ENCODE measurements at regions not wholly inside any gene's neighbourhood (a gene's known extent, or its start where the extent isn't known, plus 50 kb on each side); places are given as distances from the start of the nearest gene placed in this dataset.

DNA sequence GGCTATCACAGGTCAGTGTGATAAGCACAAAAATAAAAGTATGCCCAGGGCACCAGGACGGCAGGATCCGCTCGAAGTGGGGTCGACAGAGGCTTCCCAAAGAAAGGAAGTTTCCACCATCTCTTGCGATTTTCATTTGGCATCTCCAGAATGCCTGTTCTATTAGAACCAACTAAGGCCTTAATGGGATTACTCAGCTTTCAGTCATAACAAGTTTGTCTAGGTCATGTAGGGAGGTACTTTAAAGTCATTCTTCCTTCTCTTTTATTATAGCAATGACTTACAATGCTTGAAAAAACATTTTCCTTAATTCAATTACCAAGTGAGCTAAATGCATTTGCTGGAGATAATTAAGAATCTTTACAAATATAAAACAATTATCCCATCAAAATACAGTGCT is 83.6 kb upstream of the DIO3 start:
- Histone ChIP-seq H3K9me3 (no peaks in the 10 kb centered on the region), H3K27ac (ENCODE audit: low read length) (no peak overlapping the region), H3K27me3 (replicated peaks in 1 of 2; ENCODE audit: control insufficient read depth in 2 of 2, extremely low read depth in 1 of 2, insufficient read depth in 2 of 2, low read length in 1 of 2) (peaks cover 0 to 63% of the 10 kb centered on the region in 2 experiments), H3K36me3 (ENCODE audit: control insufficient read depth in 2 of 2, extremely low read depth in 1 of 2, insufficient read depth in 1 of 2, low read length in 1 of 2) (no peaks in the 10 kb centered on the region), H3K4me3 (ENCODE audit: control insufficient read depth in 1 of 2, extremely low read depth in 1 of 2, low read length in 1 of 2) (no peak overlapping the region), H3K4me1 (ENCODE audit: control insufficient read depth in 1 of 2, extremely low read depth in 1 of 2, insufficient read depth in 2 of 2, low read length in 2 of 2) (no peaks in the 10 kb centered on the region)
- 83% methylated on average over 5 of the region's 5 CpGs for WGBS (ENCODE audit: insufficient coverage)
- H3K9me3 Mint-ChIP-seq: peaks cover 0 to 5% (median 3%) of the 10 kb centered on the region in 3 donors
- DNase-seq (no peak), ATAC-seq (replicated peaks in 1 of 4) (no peak)
- no peak overlapping the region for H3K4me3 Mint-ChIP-seq
- peaks cover 14 to 40% of the 10 kb centered on the region in 2 donors for H3K27me3 Mint-ChIP-seq
- ChIA-PET CTCF (no interaction called here), POLR2A (no interaction called here)
- no peaks in the 10 kb centered on the region for H3K4me1 Mint-ChIP-seq
- no peaks in the 10 kb centered on the region for H3K36me3 Mint-ChIP-seq
- H3K27ac Mint-ChIP-seq: no peak overlapping the region

DNA sequence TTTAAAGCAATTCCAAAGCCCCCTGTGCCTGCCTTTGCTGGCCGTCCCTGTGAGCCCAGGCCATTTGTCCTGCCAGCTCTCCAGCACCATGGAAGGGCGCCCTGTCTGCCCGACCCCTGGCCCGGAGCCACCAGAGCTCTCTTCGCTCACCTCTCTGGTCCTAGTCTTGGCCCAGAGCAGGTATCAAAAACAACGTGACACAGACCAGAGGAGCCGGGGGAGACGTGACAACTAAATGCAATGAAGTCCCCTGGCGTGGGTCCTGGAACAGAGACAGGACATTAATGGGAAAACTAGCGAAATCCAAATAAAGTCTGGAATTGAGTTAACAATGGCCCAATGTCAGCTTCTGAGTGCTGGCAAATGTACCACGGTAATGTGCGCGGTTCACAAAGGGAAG is 83.2 kb upstream of the DIO3 start:
- ATAC-seq (replicated peaks in 1 of 4) (no peak), DNase-seq (peak in 1 of 35 experiments; percentile 17)
- ChIA-PET CTCF (no interaction called here), POLR2A (no interaction called here)
- 91% methylated on average over 11 of the region's 13 CpGs for WGBS (ENCODE audit: insufficient coverage)
- H3K27me3 ChIP-seq (replicated peaks in 1 of 2; ENCODE audit: control insufficient read depth in 2 of 2, extremely low read depth in 1 of 2, insufficient read depth in 2 of 2, low read length in 1 of 2): peaks cover 0 to 63% of the 10 kb centered on the region in 2 experiments
- H3K4me1 ChIP-seq (ENCODE audit: control insufficient read depth in 1 of 2, extremely low read depth in 1 of 2, insufficient read depth in 2 of 2, low read length in 2 of 2): no peaks in the 10 kb centered on the region
- H3K36me3 ChIP-seq (ENCODE audit: control insufficient read depth in 2 of 2, extremely low read depth in 1 of 2, insufficient read depth in 1 of 2, low read length in 1 of 2): no peaks in the 10 kb centered on the region
- no peaks in the 10 kb centered on the region for H3K9me3 ChIP-seq
- H3K4me3 ChIP-seq (ENCODE audit: control insufficient read depth in 1 of 2, extremely low read depth in 1 of 2, low read length in 1 of 2): no peak overlapping the region
- Mint-ChIP-seq H3K4me3 (no peak overlapping the region), H3K4me1 (no peaks in the 10 kb centered on the region), H3K9me3 (peaks cover under 1 to 9% (median 5%) of the 10 kb centered on the region in 3 donors), H3K27me3 (peaks cover 17 to 42% of the 10 kb centered on the region in 2 donors), H3K36me3 (no peaks in the 10 kb centered on the region), H3K27ac (no peak overlapping the region)
- H3K27ac ChIP-seq (ENCODE audit: low read length): no peak overlapping the region

DNA sequence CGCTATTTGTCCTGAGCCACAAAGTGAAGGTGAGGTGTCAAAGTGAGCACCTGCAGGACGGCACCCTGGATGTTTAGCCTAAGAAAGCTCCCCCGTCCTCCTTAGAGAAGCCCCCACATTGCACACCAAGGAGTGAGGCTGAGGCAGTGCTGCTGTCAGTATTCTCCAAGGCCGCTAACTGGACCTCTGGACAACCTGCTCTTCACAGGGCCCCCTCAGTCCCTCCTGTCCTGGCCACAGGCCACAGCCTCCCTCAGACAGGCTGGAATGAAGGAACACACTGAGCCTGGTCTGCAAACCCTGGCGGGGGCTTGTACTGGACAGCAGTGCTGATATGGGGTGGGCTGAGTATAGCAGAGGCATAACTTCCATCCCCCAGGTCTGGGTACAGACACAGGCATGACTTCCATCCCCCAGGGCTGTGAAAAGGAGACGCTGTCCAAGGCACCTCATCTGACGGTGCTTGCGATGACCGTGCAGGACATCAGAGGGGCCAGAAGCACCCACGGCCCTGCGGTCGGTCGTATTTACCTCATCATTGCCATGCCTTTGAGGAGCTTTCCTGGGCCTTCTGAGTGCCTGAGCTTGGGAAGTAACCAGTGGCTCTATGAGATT is 82.4 kb upstream of the DIO3 start:
- ChIA-PET POLR2A (no interaction called here), CTCF (no interaction called here)
- H3K9me3 Mint-ChIP-seq: peaks cover 7 to 18% (median 12%) of the 10 kb centered on the region in 3 donors
- Histone ChIP-seq H3K27me3 (replicated peaks in 1 of 2; ENCODE audit: control insufficient read depth in 2 of 2, extremely low read depth in 1 of 2, insufficient read depth in 2 of 2, low read length in 1 of 2) (peaks cover 0 to 57% of the 10 kb centered on the region in 2 experiments), H3K36me3 (ENCODE audit: control insufficient read depth in 2 of 2, extremely low read depth in 1 of 2, insufficient read depth in 1 of 2, low read length in 1 of 2) (no peaks in the 10 kb centered on the region), H3K4me3 (ENCODE audit: control insufficient read depth in 1 of 2, extremely low read depth in 1 of 2, low read length in 1 of 2) (no peak overlapping the region), H3K9me3 (peaks cover 3% of the 10 kb centered on the region), H3K4me1 (ENCODE audit: control insufficient read depth in 1 of 2, extremely low read depth in 1 of 2, insufficient read depth in 2 of 2, low read length in 2 of 2) (no peaks in the 10 kb centered on the region), H3K27ac (ENCODE audit: low read length) (no peak overlapping the region)
- H3K4me1 Mint-ChIP-seq: no peaks in the 10 kb centered on the region
- H3K36me3 Mint-ChIP-seq: no peaks in the 10 kb centered on the region
- ATAC-seq (replicated peaks in 1 of 4) (no peak), DNase-seq (peak in 1 of 35 experiments; percentile 18)
- H3K27me3 Mint-ChIP-seq: peaks cover 25 to 38% of the 10 kb centered on the region in 2 donors
- no peak overlapping the region for H3K4me3 Mint-ChIP-seq
- H3K27ac Mint-ChIP-seq: no peak overlapping the region
- WGBS (ENCODE audit: insufficient coverage): 83% methylated on average over 11 of the region's 13 CpGs

DNA sequence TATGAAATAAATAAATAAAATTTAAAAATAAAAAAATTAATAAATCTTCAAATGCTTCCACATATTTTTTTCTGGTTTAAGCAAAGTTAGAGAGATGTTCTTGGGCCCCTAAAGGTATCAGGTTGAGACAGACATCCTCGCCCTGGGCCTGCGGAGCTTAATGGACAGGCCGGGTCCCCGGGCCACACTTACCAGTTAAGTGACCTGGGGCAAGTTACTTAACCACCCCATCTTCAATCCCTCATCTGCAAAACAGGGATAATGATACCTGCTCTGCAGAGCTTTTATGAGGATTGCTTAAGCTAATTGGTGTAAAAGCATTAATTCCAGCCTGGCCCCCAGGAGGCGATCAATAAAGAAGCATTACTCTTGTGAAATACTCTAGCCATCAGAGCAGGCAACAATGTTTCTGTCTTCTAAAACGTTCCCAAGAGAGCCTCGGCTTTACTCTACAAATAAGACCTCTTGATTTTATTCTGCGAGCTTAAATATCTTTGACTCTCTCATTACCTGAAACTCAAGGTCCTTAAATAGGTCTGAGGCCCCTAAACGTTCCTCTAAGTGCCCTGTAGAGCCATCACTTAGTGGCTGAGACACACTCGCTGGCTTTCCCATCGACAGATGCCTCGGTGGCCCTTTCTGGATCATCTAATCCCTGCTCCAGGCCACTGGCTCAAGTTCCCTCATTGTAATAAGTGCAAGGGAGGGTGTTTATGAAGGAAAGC is 81.1 kb upstream of the DIO3 start:
- Histone ChIP-seq H3K27me3 (replicated peaks in 1 of 2; ENCODE audit: control insufficient read depth in 2 of 2, extremely low read depth in 1 of 2, insufficient read depth in 2 of 2, low read length in 1 of 2) (peaks cover 0 to 47% of the 10 kb centered on the region in 2 experiments), H3K36me3 (ENCODE audit: control insufficient read depth in 2 of 2, extremely low read depth in 1 of 2, insufficient read depth in 1 of 2, low read length in 1 of 2) (no peaks in the 10 kb centered on the region), H3K9me3 (peaks cover 3% of the 10 kb centered on the region), H3K27ac (ENCODE audit: low read length) (no peak overlapping the region), H3K4me1 (ENCODE audit: control insufficient read depth in 1 of 2, extremely low read depth in 1 of 2, insufficient read depth in 2 of 2, low read length in 2 of 2) (no peaks in the 10 kb centered on the region), H3K4me3 (ENCODE audit: control insufficient read depth in 1 of 2, extremely low read depth in 1 of 2, low read length in 1 of 2) (no peak overlapping the region)
- peaks cover 9 to 23% (median 14%) of the 10 kb centered on the region in 3 donors for H3K9me3 Mint-ChIP-seq
- no peaks in the 10 kb centered on the region for H3K36me3 Mint-ChIP-seq
- peaks cover 28 to 40% of the 10 kb centered on the region in 2 donors for H3K27me3 Mint-ChIP-seq
- no peaks in the 10 kb centered on the region for H3K4me1 Mint-ChIP-seq
- ATAC-seq (replicated peaks in 1 of 4): no peak
- ChIA-PET CTCF (no interaction called here), POLR2A (no interaction called here)
- peak in 1 of 35 experiments; percentile 19 for DNase-seq
- WGBS (ENCODE audit: insufficient coverage): 71% methylated on average over 5 of the region's 12 CpGs
- no peak overlapping the region for H3K27ac Mint-ChIP-seq
- H3K4me3 Mint-ChIP-seq: no peak overlapping the region

DNA sequence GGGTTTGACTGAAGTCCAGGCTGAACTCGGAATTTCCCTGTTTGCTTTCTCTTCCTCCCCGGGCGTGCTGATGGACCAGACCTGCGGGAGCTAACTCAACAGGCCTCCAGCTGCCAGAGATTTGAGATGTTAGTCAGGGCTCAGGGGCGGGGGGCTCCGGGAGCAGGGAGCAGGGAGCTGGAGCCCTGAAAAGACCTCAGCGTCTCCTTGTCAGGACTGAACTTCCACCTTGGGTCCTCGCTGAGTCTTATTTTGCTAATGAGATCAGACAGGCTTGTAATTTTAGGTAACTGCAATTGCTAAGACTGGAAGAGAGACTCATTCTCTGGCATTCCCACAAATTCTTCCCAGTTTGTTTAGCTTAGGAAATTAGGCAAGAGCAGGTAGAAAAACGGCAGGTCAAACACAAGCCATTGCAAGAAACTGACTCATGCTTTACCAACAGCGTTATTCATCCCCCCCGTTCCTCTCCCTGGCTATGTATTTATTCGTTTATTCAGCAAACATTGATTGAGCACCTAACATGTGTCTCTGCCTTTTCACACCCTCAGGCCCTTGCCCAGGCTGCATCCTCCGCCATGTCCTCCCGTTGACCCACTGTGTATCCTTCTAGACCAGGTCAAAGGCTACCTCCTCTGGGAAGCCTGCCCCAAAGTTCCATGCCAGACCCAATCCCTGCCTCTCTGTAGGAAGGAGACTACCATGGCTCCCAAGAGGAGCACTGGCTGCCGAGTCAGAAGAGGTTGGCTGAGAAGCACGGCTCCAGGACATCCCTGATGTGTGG is 80.4 kb upstream of the DIO3 start:
- DNase-seq (peak in 2 of 35 experiments; percentile 3 to 20), ATAC-seq (replicated peaks in 1 of 4) (no peak)
- H3K9me3 Mint-ChIP-seq: peaks cover 9 to 25% (median 14%) of the 10 kb centered on the region in 3 donors
- H3K27me3 Mint-ChIP-seq: peaks cover 28 to 40% of the 10 kb centered on the region in 2 donors
- H3K9me3 ChIP-seq: peaks cover 3% of the 10 kb centered on the region
- H3K27ac Mint-ChIP-seq: no peak overlapping the region
- no peaks in the 10 kb centered on the region for H3K36me3 ChIP-seq (ENCODE audit: control insufficient read depth in 2 of 2, extremely low read depth in 1 of 2, insufficient read depth in 1 of 2, low read length in 1 of 2)
- H3K4me3 ChIP-seq (ENCODE audit: control insufficient read depth in 1 of 2, extremely low read depth in 1 of 2, low read length in 1 of 2): no peak overlapping the region
- H3K4me1 Mint-ChIP-seq: no peaks in the 10 kb centered on the region
- no peaks in the 10 kb centered on the region for H3K36me3 Mint-ChIP-seq
- POLR2A ChIA-PET: no interaction called here
- no peak overlapping the region for H3K27ac ChIP-seq (ENCODE audit: low read length)
- peaks cover 0 to 41% of the 10 kb centered on the region in 2 experiments for H3K27me3 ChIP-seq (replicated peaks in 1 of 2; ENCODE audit: control insufficient read depth in 2 of 2, extremely low read depth in 1 of 2, insufficient read depth in 2 of 2, low read length in 1 of 2)
- H3K4me1 ChIP-seq (ENCODE audit: control insufficient read depth in 1 of 2, extremely low read depth in 1 of 2, insufficient read depth in 2 of 2, low read length in 2 of 2): no peaks in the 10 kb centered on the region
- CTCF ChIA-PET: no interaction called here
- 71% methylated on average over 12 of the region's 16 CpGs for WGBS (ENCODE audit: insufficient coverage)
- no peak overlapping the region for H3K4me3 Mint-ChIP-seq

DNA sequence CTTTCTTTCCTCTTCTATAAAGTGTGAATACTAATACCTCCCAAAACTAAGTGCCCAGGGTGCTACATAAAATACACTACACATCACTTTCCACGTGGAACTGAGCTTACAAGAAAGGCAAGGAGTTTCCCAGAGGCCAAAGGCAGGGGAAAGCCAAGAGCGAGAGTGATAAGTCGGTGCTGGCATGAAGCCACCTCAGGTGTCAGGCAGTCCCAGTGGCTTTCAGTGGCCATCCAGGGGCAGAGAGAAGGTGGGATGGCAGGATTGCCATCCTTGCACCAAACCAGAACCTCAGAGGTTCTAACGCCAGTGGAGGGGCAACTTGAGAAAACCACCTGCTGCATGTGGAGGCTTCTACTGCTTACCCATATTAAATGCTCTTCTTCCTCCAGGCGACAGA is 79.7 kb upstream of the DIO3 start:
- ATAC-seq (replicated peaks in 1 of 4): no peak
- Histone ChIP-seq H3K4me1 (ENCODE audit: control insufficient read depth in 1 of 2, extremely low read depth in 1 of 2, insufficient read depth in 2 of 2, low read length in 2 of 2) (no peaks in the 10 kb centered on the region), H3K9me3 (peaks cover 3% of the 10 kb centered on the region), H3K27ac (ENCODE audit: low read length) (no peak overlapping the region), H3K27me3 (replicated peaks in 1 of 2; ENCODE audit: control insufficient read depth in 2 of 2, extremely low read depth in 1 of 2, insufficient read depth in 2 of 2, low read length in 1 of 2) (peaks cover 0 to 35% of the 10 kb centered on the region in 2 experiments), H3K36me3 (ENCODE audit: control insufficient read depth in 2 of 2, extremely low read depth in 1 of 2, insufficient read depth in 1 of 2, low read length in 1 of 2) (no peaks in the 10 kb centered on the region), H3K4me3 (ENCODE audit: control insufficient read depth in 1 of 2, extremely low read depth in 1 of 2, low read length in 1 of 2) (no peak overlapping the region)
- WGBS (ENCODE audit: insufficient coverage): 100% methylated on average over 2 of the region's 5 CpGs
- POLR2A ChIA-PET: no interaction called here
- Mint-ChIP-seq H3K36me3 (no peaks in the 10 kb centered on the region), H3K9me3 (peaks cover 9 to 29% (median 14%) of the 10 kb centered on the region in 3 donors), H3K27me3 (peaks cover 24 to 35% of the 10 kb centered on the region in 2 donors), H3K27ac (no peak overlapping the region), H3K4me1 (no peaks in the 10 kb centered on the region), H3K4me3 (no peak overlapping the region)
- peak in 1 of 35 experiments; percentile 18 for DNase-seq
- CTCF ChIA-PET: no interaction called here

All from T-cell (primary cell).